Gastrocnemius medialis (tissue), 4 donors: ENCODE measurements at regions not wholly inside any gene's neighbourhood (a gene's known extent, or its start where the extent isn't known, plus 50 kb on each side); places are given as distances from the start of the nearest gene placed in this dataset.

ENCODE experiments used
- ATAC-seq, 2 donors: fragments of 150-250 bp; one replicate each; pipeline ENCODE4 v1.9.1; 2016
- DNase-seq, 2 donors: peaks; one replicate each; pipeline ENCODE4 v3.0.0-alpha.2; 2019
- H3K27ac ChIP-seq, 4 donors: fragments of 200-600 bp; sonication (generic); 1 replicate in 1 of 4; 2 replicates in 3 of 4; pipeline ENCODE4 v1.5.1; 2016 to 2018; ENCODE audit warnings: mild to moderate bottlenecking in 2 of 4, moderate library complexity in 1 of 4
- H3K27me3 ChIP-seq, 3 donors: fragments of 200-600 bp; sonication (generic) in 2 of 3; 1 replicate in 1 of 3; 2 replicates in 2 of 3; pipeline versions ENCODE4 v1.5.1 to v1.6.0; 2016 to 2019; ENCODE audit warnings: mild to moderate bottlenecking in 1 of 3, moderate library complexity in 1 of 3
- H3K36me3 ChIP-seq, 2 donors: fragments of 200-600 bp; sonication (generic) in 1 of 2; one replicate each; pipeline ENCODE4 v1.5.1; 2017 to 2018
- H3K4me1 ChIP-seq, 2 donors: fragments of 200-600 bp; sonication (generic) in 1 of 2; one replicate each; pipeline ENCODE4 v1.5.1; 2016 to 2017; ENCODE audit warnings: mild to moderate bottlenecking in 2 of 2
- H3K4me3 ChIP-seq, 4 donors: fragments of 200-600 bp; sonication (generic) in 3 of 4; 1 replicate in 1 of 4; 2 replicates in 3 of 4; pipeline ENCODE4 v1.5.1; 2016 to 2019; ENCODE audit warnings: mild to moderate bottlenecking in 2 of 4
- H3K9me3 ChIP-seq, 3 donors: fragments of 200-600 bp; sonication (generic) in 2 of 3; 1 replicate in 1 of 3; 2 replicates in 2 of 3; pipeline ENCODE4 v1.5.1; 2016 to 2019
- CTCF ChIP-seq, 5 experiments: fragments of 450-650 bp in 3 of 5; fragments of 200-600 bp in 2 of 5; sonication (generic) in 2 of 5; IDR thresholded peaks in 4 of 5; conservative IDR thresholded peaks in 1 of 5; 1 replicate in 4 of 5; 2 replicates in 1 of 5; pipeline ENCODE4 v1.5.1; 2016 to 2019; ENCODE audit warnings: antibody characterized with exemption in 5 of 5, mild to moderate bottlenecking in 3 of 5, moderate library complexity in 3 of 5
- POLR2A ChIP-seq, 2 donors: fragments of 450-650 bp; IDR thresholded peaks; one replicate each; pipeline ENCODE4 v1.6.1; 2017; ENCODE audit warnings: antibody characterized with exemption in 2 of 2, mild to moderate bottlenecking in 2 of 2, moderate library complexity in 2 of 2
- in situ Hi-C, 4 donors: fragments of 200-750 bp; cut with MboI; loops; one replicate each; pipeline versions ENCODE4 v1.15.0 to v1.8.0; 2017; ENCODE audit warnings: low sequenced_read_pairs in 4 of 4
- intact Hi-C: fragments of 100-400 bp; cut with DNase I; formaldehyde crosslinking; loops from one replicate; pipeline ENCODE4 v1.15.1; 2023; ENCODE audit warnings: low total_unique reads

GRCh38 chrX:38898261-38898660, 97.0 kb downstream of the MID1IP1 start:
- DNase-seq (no peak), ATAC-seq (no peak)
- TF ChIP-seq POLR2A (IDR thresholded peaks at IDR 0.05): no peak
- TF ChIP-seq CTCF (IDR thresholded peaks at IDR 0.05 in 4 of 5, conservative IDR thresholded peaks at IDR 0.05 in 1 of 5): no peak
- intact Hi-C loops (no loop called here), in situ Hi-C loops (no loop called here)
- Histone ChIP-seq H3K27ac (no peak overlapping the region), H3K4me1 (no peaks in the 10 kb centered on the region), H3K27me3 (no peaks in the 10 kb centered on the region), H3K9me3 (no peaks in the 10 kb centered on the region), H3K4me3 (no peak overlapping the region), H3K36me3 (no peaks in the 10 kb centered on the region)

GRCh38 chrX:38899650-38900049, 98.4 kb downstream of the MID1IP1 start:
- ATAC-seq (no peak), DNase-seq (no peak)
- Histone ChIP-seq H3K27ac (no peak overlapping the region), H3K4me3 (no peak overlapping the region), H3K27me3 (no peaks in the 10 kb centered on the region), H3K36me3 (no peaks in the 10 kb centered on the region), H3K9me3 (no peaks in the 10 kb centered on the region), H3K4me1 (no peaks in the 10 kb centered on the region)
- intact Hi-C loops: no loop called here
- in situ Hi-C loops: no loop called here
- TF ChIP-seq POLR2A (IDR thresholded peaks at IDR 0.05): no peak
- TF ChIP-seq CTCF (IDR thresholded peaks at IDR 0.05 in 4 of 5, conservative IDR thresholded peaks at IDR 0.05 in 1 of 5): no peak

GRCh38 chrX:38900719-38901118, 99.5 kb downstream of the MID1IP1 start:
- DNase-seq: no peak
- intact Hi-C loops: no loop called here
- in situ Hi-C loops: no loop called here
- Histone ChIP-seq H3K4me1 (no peaks in the 10 kb centered on the region), H3K9me3 (no peaks in the 10 kb centered on the region), H3K4me3 (no peak overlapping the region), H3K27me3 (no peaks in the 10 kb centered on the region), H3K36me3 (no peaks in the 10 kb centered on the region), H3K27ac (no peak overlapping the region)
- no peak for ATAC-seq
- TF ChIP-seq POLR2A (IDR thresholded peaks at IDR 0.05): no peak
- no peak for TF ChIP-seq CTCF (IDR thresholded peaks at IDR 0.05 in 4 of 5, conservative IDR thresholded peaks at IDR 0.05 in 1 of 5)

DNA sequence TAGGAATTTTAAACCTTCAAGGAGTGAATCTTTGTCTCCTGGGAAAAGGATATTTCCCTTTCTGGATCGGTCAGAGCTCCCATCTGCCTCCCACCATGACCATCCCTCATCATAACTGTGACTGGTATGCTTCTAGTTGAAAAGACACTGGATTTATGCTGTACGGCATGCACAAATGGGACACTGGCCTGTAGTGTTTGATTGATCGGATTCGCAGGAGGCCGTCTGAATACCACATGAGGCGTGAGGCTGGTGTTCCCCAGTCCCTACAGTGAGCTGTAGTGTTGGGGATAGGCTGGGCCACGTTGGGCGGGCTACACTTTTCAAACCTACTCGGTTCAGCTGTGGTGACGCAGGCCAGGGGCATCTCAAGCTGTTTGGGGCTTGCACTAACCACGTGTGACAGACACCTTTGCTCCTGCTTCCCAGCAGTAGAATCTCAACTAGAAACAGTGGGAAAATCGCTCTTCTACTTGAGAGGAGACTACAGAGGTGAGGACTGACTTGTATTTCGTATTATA, 101.8 kb downstream of the MID1IP1 start:
- H3K9me3 ChIP-seq: no peaks in the 10 kb centered on the region
- DNase-seq: no peak
- in situ Hi-C loops: no loop called here

More for the DNA sequence above, 101.8 kb downstream of the MID1IP1 start:
- intact Hi-C loops: no loop called here
- Histone ChIP-seq H3K4me3 (no peak overlapping the region), H3K27me3 (no peaks in the 10 kb centered on the region), H3K36me3 (no peaks in the 10 kb centered on the region), H3K4me1 (no peaks in the 10 kb centered on the region), H3K27ac (no peak overlapping the region)
- ATAC-seq: no peak
- no peak for TF ChIP-seq CTCF (IDR thresholded peaks at IDR 0.05 in 4 of 5, conservative IDR thresholded peaks at IDR 0.05 in 1 of 5)
- no peak for TF ChIP-seq POLR2A (IDR thresholded peaks at IDR 0.05)
